SK-N-SH (cell line): ENCODE measurements at regions not wholly inside any gene's neighbourhood (a gene's known extent, or its start where the extent isn't known, plus 50 kb on each side); places are given as distances from the start of the nearest gene placed in this dataset.

Source experiments
- CTCF ChIA-PET: fragments of 300-600, 350-600 bp; formaldehyde crosslinking; extraction: SDS; loops from one replicate; lab custom pipeline; 2021; lab: Yijun Ruan, JAX
- POLR2A ChIA-PET: fragments of 350-600 bp; sonication (Branson Sonifier 250); formaldehyde crosslinking; extraction: SDS; loops from one replicate; lab custom pipeline; 2020; ENCODE audit warnings: antibody characterized with exemption, inconsistent platforms; lab: Yijun Ruan, JAX
- DNase-seq: peaks from one replicate; pipeline ENCODE4 v3.0.0; 2012
- H2AFZ ChIP-seq: fragments of 200-600 bp; sonication (generic); 2 replicates; pipeline ENCODE4 v1.8.1; 2016; ENCODE audit warnings: antibody characterized with exemption, mild to moderate bottlenecking, low read depth
- H3F3A ChIP-seq: fragments of 200-600 bp; sonication (generic); replicated peaks from 2 replicates; pipeline ENCODE3; 2016; ENCODE audit warnings: antibody characterized with exemption, mild to moderate bottlenecking; ENCODE audit not compliant: insufficient read depth
- H3K27ac ChIP-seq, 2 experiments: fragments of 200-500 bp in 1 of 2; fragments of 200-600 bp in 1 of 2; sonication (Bioruptor generic) in 1 of 2; sonication (generic), shearing (Covaris generic) in 1 of 2; 2 replicates each; pipeline versions ENCODE4 v1.5.1 to v1.6.1; 2014 to 2016; ENCODE audit warnings: low read depth in 2 of 2, inconsistent platforms in 1 of 2, low read length in 1 of 2, mild to moderate bottlenecking in 1 of 2, mixed read lengths in 1 of 2
- H3K27me3 ChIP-seq: fragments of 200-600 bp; sonication (generic), shearing (Covaris generic); 2 replicates; pipeline ENCODE4 v1.6.1; 2016; ENCODE audit warnings: mixed run types; ENCODE audit not compliant: insufficient read depth
- H3K36me3 ChIP-seq, 2 experiments: fragments of 200-500 bp in 1 of 2; fragments of 200-600 bp in 1 of 2; sonication (Bioruptor generic) in 1 of 2; sonication (generic) in 1 of 2; replicated peaks in 1 of 2; 2 replicates each; pipeline versions ENCODE3 to v1.5.1; 2014 to 2016; ENCODE audit warnings: low read length in 1 of 2, mild to moderate bottlenecking in 1 of 2; ENCODE audit not compliant: insufficient read depth in 2 of 2, control insufficient read depth in 1 of 2
- H3K4me1 ChIP-seq, 2 experiments: fragments of 200-500 bp in 1 of 2; fragments of 200-600 bp in 1 of 2; sonication (Bioruptor generic) in 1 of 2; sonication (generic), shearing (Covaris generic) in 1 of 2; 2 replicates each; pipeline versions ENCODE4 v1.5.1 to v1.6.1; 2014 to 2016; ENCODE audit warnings: low read depth in 1 of 2, low read length in 1 of 2, mixed run types in 1 of 2; ENCODE audit not compliant: insufficient read depth in 2 of 2, control insufficient read depth in 1 of 2
- H3K4me2 ChIP-seq: fragments of 200-600 bp; sonication (generic), shearing (Covaris generic); 2 replicates; pipeline ENCODE4 v1.6.1; 2017; ENCODE audit warnings: mixed run types
- H3K4me3 ChIP-seq, 2 experiments: fragments of 200-500 bp in 1 of 2; fragments of 200-600 bp in 1 of 2; sonication (Bioruptor generic) in 1 of 2; sonication (generic), shearing (Covaris generic) in 1 of 2; 2 replicates each; pipeline versions ENCODE4 v1.5.1 to v1.8.1; 2014 to 2016; ENCODE audit warnings: low read depth in 2 of 2, inconsistent platforms in 1 of 2, low read length in 1 of 2, mild to moderate bottlenecking in 1 of 2, mixed read lengths in 1 of 2, moderate library complexity in 1 of 2
- H3K79me2 ChIP-seq: fragments of 200-600 bp; sonication (generic); 2 replicates; pipeline ENCODE4 v1.8.1; 2017; ENCODE audit warnings: mild to moderate bottlenecking; ENCODE audit not compliant: insufficient read depth
- H3K9ac ChIP-seq: fragments of 200-600 bp; sonication (generic); 2 replicates; pipeline ENCODE4 v1.6.1; 2017; ENCODE audit warnings: mixed run types
- H3K9me2 ChIP-seq: fragments of 200-600 bp; sonication (generic); 2 replicates; pipeline ENCODE4 v1.6.1; 2017; ENCODE audit warnings: mixed run types
- H3K9me3 ChIP-seq: fragments of 200-600 bp; sonication (generic); 2 replicates; pipeline ENCODE4 v1.6.1; 2017; ENCODE audit warnings: mixed run types, mild to moderate bottlenecking, moderate library complexity
- H4K20me1 ChIP-seq: fragments of 200-600 bp; sonication (generic); 2 replicates; pipeline ENCODE4 v1.6.1; 2017; ENCODE audit warnings: mild to moderate bottlenecking, mixed run types; ENCODE audit not compliant: insufficient read depth
- CTCF ChIP-seq: fragments of 200-600 bp; sonication (generic); IDR thresholded peaks from 2 replicates; pipeline ENCODE4 v1.6.1; 2017; ENCODE audit warnings: antibody characterized with exemption, mild to moderate bottlenecking, moderate library complexity
- EP300 ChIP-seq, 2 experiments: IDR thresholded peaks; 2 replicates each; pipeline versions ENCODE4 v1.4.0 to v1.6.1; 2012; ENCODE audit warnings: borderline replicate concordance in 1 of 2, low read depth in 1 of 2, low read length in 1 of 2
- EZH2phosphoT487 ChIP-seq: fragments of 200-600 bp; sonication (generic); IDR thresholded peaks from 2 replicates; pipeline ENCODE4 v1.6.1; 2017; ENCODE audit warnings: low read depth, mixed run types, mild to moderate bottlenecking, antibody characterized with exemption, moderate library complexity, borderline replicate concordance
- FOXJ3 ChIP-seq: sonication (generic); formaldehyde crosslinking; IDR thresholded peaks from 2 replicates; pipeline ENCODE4 v1.5.1; 2020; ENCODE audit warnings: mild to moderate bottlenecking, missing genetic modification reagents
- MEF2A ChIP-seq: IDR thresholded peaks from 2 replicates; pipeline ENCODE4 v1.4.0; 2012; ENCODE audit warnings: low read depth, borderline replicate concordance
- MXI1 ChIP-seq: IDR thresholded peaks from 2 replicates; pipeline ENCODE4 v1.6.1; 2012; ENCODE audit warnings: mild to moderate bottlenecking, low read depth, low read length, improper control_type of control experiment
- NRF1 ChIP-seq: IDR thresholded peaks from 2 replicates; pipeline ENCODE4 v1.6.1; 2012; ENCODE audit warnings: low read depth, mild to moderate bottlenecking, low read length
- PBX3 ChIP-seq: IDR thresholded peaks from 2 replicates; pipeline ENCODE4; 2012
- POLR2AphosphoS5 ChIP-seq: IDR thresholded peaks from 2 replicates; pipeline ENCODE4 v1.6.1; 2012; ENCODE audit warnings: low read depth, low read length
- RAD21 ChIP-seq: IDR thresholded peaks from 2 replicates; pipeline ENCODE4 v1.6.1; 2012; ENCODE audit warnings: mild to moderate bottlenecking, low read length
- RCOR1 ChIP-seq: fragments of 150-350 bp; IDR thresholded peaks from 2 replicates; pipeline ENCODE4 v1.6.1; 2017; ENCODE audit warnings: antibody characterized with exemption, low read length
- TAF1 ChIP-seq: IDR thresholded peaks from 2 replicates; pipeline ENCODE4 v1.6.1; 2012; ENCODE audit warnings: low read depth, mild to moderate bottlenecking, low read length, moderate library complexity, borderline replicate concordance
- TEAD4 ChIP-seq: IDR thresholded peaks from 2 replicates; pipeline ENCODE4 v1.4.0; 2012; ENCODE audit warnings: mild to moderate bottlenecking, borderline replicate concordance; ENCODE audit not compliant: insufficient read depth
- USF1 ChIP-seq: IDR thresholded peaks from 2 replicates; pipeline ENCODE4 v1.4.0; 2012; ENCODE audit warnings: low read depth, borderline replicate concordance
- WGBS: methylation state at CpG from one replicate; pipeline ENCODE4 v1.1.6; 2017; ENCODE audit warnings: low lambda C conversion rate; 5-methylcytosine and 5-hydroxymethylcytosine counted together
- TF ChIP-seq, protein P1 (sequence below): fragments of 150-350 bp; IDR thresholded peaks from 2 replicates; pipeline ENCODE4 v1.6.1; 2016; ENCODE audit warnings: mild to moderate bottlenecking, low read depth, low read length
- TF ChIP-seq, protein P2 (sequence below): fragments of 150-350 bp; IDR thresholded peaks from 2 replicates; pipeline ENCODE4 v1.6.1; 2017; ENCODE audit warnings: antibody characterized with exemption, low read length, low read depth, borderline replicate concordance
- TF ChIP-seq, protein P3 (sequence below): IDR thresholded peaks from 2 replicates; pipeline ENCODE4 v1.6.1; 2012; ENCODE audit warnings: mild to moderate bottlenecking, low read depth, low read length, moderate library complexity

GRCh38 chr7:69443136-69443535 is 155.1 kb upstream of the AUTS2 start:
- WGBS, result 49% methylated on average over 2 of the region's 2 CpGs
- Histone ChIP-seq H3K9me2 (no peaks in the 10 kb centered on the region), H3K9me3 (no peaks in the 10 kb centered on the region), H4K20me1 (no peaks in the 10 kb centered on the region), H2AFZ (no peak overlapping the region), H3K27ac (no peak overlapping the region), H3K4me3 (no peak overlapping the region), H3K4me1 (peaks cover 0 to 8% of the 10 kb centered on the region in 2 experiments; a peak in 1 of 4 replicates), H3K4me2 (no peak overlapping the region), H3K36me3 (no peaks in the 10 kb centered on the region), H3K27me3 (no peaks in the 10 kb centered on the region), H3K9ac (no peak overlapping the region), H3K79me2 (no peaks in the 10 kb centered on the region), H3F3A (no peaks in the 10 kb centered on the region)
- TF ChIP-seq, protein P1, sequence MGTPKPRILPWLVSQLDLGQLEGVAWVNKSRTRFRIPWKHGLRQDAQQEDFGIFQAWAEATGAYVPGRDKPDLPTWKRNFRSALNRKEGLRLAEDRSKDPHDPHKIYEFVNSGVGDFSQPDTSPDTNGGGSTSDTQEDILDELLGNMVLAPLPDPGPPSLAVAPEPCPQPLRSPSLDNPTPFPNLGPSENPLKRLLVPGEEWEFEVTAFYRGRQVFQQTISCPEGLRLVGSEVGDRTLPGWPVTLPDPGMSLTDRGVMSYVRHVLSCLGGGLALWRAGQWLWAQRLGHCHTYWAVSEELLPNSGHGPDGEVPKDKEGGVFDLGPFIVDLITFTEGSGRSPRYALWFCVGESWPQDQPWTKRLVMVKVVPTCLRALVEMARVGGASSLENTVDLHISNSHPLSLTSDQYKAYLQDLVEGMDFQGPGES, result no peak
- TF ChIP-seq MEF2A (no peak), CTCF (no peak), FOXJ3 (CRISPR knock-in tag) (no peak), MXI1 (no peak), POLR2AphosphoS5 (no peak), PBX3 (no peak), TEAD4 (no peak)
- ChIA-PET CTCF (interaction anchor here (1.1 kb wide), 1 partner anchor 21 kb away, joined by 3 read pairs; no protein-coding TSS in a partner anchor), POLR2A (no interaction called here)
- no peak for DNase-seq

DNA sequence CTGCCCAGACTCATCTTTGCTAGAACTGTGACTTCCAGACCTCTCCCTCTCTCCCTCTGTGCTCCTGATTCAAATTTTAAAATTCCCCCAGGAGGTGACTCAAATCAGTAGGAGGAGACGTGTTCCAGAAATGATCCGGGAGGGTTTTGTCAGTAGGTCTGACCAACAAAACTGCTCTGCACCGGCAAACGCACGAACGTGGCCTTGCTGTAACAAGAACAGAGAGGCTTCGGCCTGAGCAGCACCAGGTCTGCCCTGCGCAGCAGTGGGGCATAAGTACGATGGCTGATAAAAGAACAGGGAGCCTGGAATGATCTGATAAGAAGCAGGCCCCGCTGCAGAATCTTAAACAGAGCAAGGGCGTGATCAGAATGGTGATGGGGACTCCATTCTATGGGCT is 152.7 kb upstream of the AUTS2 start:
- Histone ChIP-seq H3K36me3 (no peaks in the 10 kb centered on the region), H3K4me2 (no peak overlapping the region), H3K79me2 (no peaks in the 10 kb centered on the region), H3K4me1 (peaks cover 0 to 8% of the 10 kb centered on the region in 2 experiments; a peak in 1 of 4 replicates), H3K4me3 (no peak overlapping the region), H3K9ac (no peak overlapping the region), H3K9me2 (no peaks in the 10 kb centered on the region), H2AFZ (no peak overlapping the region), H3K27me3 (no peaks in the 10 kb centered on the region), H3K9me3 (no peaks in the 10 kb centered on the region), H3K27ac (no peak overlapping the region), H4K20me1 (no peaks in the 10 kb centered on the region), H3F3A (no peaks in the 10 kb centered on the region)
- DNase-seq, result peak; percentile 69
- POLR2A ChIA-PET, result no interaction called here
- CTCF ChIA-PET, result interaction anchor here (1.3 kb wide), 1 partner anchor 9 kb away, joined by 3 read pairs; no protein-coding TSS in a partner anchor
- whole genome bisulfite sequencing, result 45% methylated on average over 11 of the region's 11 CpGs
- peak; percentile 46; the same call in 1 of the 2 replicates for TF ChIP-seq MXI1
- TF ChIP-seq EP300 (IDR thresholded peaks at IDR 0.05; ENCODE audit: borderline replicate concordance in 1 of 2, low read depth in 1 of 2, low read length in 1 of 2), result peak in 1 of 2 experiments; percentile 60; a peak in 1 of 4 replicates
- no peak for TF ChIP-seq TAF1
- peak; percentile 59; the same call in 1 of the 2 replicates for TF ChIP-seq RCOR1
- no peak for TF ChIP-seq NRF1
- TF ChIP-seq, protein P2, sequence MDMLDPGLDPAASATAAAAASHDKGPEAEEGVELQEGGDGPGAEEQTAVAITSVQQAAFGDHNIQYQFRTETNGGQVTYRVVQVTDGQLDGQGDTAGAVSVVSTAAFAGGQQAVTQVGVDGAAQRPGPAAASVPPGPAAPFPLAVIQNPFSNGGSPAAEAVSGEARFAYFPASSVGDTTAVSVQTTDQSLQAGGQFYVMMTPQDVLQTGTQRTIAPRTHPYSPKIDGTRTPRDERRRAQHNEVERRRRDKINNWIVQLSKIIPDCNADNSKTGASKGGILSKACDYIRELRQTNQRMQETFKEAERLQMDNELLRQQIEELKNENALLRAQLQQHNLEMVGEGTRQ, result no peak
- TF ChIP-seq RAD21, result peak; percentile 19; the same call in 1 of the 2 replicates
- TF ChIP-seq USF1, result no peak
- TF ChIP-seq EZH2phosphoT487, result no peak
- TF ChIP-seq, protein P3, sequence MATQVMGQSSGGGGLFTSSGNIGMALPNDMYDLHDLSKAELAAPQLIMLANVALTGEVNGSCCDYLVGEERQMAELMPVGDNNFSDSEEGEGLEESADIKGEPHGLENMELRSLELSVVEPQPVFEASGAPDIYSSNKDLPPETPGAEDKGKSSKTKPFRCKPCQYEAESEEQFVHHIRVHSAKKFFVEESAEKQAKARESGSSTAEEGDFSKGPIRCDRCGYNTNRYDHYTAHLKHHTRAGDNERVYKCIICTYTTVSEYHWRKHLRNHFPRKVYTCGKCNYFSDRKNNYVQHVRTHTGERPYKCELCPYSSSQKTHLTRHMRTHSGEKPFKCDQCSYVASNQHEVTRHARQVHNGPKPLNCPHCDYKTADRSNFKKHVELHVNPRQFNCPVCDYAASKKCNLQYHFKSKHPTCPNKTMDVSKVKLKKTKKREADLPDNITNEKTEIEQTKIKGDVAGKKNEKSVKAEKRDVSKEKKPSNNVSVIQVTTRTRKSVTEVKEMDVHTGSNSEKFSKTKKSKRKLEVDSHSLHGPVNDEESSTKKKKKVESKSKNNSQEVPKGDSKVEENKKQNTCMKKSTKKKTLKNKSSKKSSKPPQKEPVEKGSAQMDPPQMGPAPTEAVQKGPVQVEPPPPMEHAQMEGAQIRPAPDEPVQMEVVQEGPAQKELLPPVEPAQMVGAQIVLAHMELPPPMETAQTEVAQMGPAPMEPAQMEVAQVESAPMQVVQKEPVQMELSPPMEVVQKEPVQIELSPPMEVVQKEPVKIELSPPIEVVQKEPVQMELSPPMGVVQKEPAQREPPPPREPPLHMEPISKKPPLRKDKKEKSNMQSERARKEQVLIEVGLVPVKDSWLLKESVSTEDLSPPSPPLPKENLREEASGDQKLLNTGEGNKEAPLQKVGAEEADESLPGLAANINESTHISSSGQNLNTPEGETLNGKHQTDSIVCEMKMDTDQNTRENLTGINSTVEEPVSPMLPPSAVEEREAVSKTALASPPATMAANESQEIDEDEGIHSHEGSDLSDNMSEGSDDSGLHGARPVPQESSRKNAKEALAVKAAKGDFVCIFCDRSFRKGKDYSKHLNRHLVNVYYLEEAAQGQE, result no peak
- TF ChIP-seq FOXJ3 (CRISPR knock-in tag), result no peak
